Activated CD4-positive, alpha-beta T cell treated with anti-CD3 and anti-CD28 coated beads for 4 hours (primary cell): ENCODE measurements at regions not wholly inside any gene's neighbourhood (a gene's known extent, or its start where the extent isn't known, plus 50 kb on each side); places are given as distances from the start of the nearest gene placed in this dataset.
"Not testable (repeated sequence)": the region's sequence is repeated elsewhere in the genome, so short reads cannot be mapped to it uniquely, and the experiment has no call there.

Experiments
- DNase-seq, 2 donors: peaks; one replicate each; pipeline ENCODE4 v3.0.0-alpha.2; 2020

- no peak for DNase-seq
These were observed 94.9 kb downstream of the OAT start for GRCh38 chr10:124323806-124324205.

GRCh38 chr10:124323111-124323725, 95.5 kb downstream of the OAT start:
- DNase-seq = no peak

GRCh38 chr10:124322191-124322980, 96.3 kb downstream of the OAT start:
- no peak for DNase-seq

GRCh38 chr10:124321433-124322089, 97.2 kb downstream of the OAT start:
- DNase-seq = no peak

GRCh38 chr10:124320778-124321432, 97.8 kb downstream of the OAT start:
- no peak for DNase-seq

GRCh38 chr10:124319926-124320391, 98.8 kb downstream of the OAT start:
- no peak for DNase-seq

GRCh38 chr10:124319520-124319919, 99.2 kb downstream of the OAT start:
- not testable (repeated sequence) for DNase-seq

GRCh38 chr10:124318811-124319210, 99.9 kb downstream of the OAT start:
- no peak for DNase-seq

GRCh38 chr10:124318076-124318475, 100.6 kb downstream of the OAT start:
- no peak for DNase-seq

- no peak for DNase-seq
These were observed 102.4 kb downstream of the OAT start for GRCh38 chr10:124316326-124316725.

GRCh38 chr10:124315591-124316270, 103.0 kb downstream of the OAT start:
- DNase-seq = no peak

- no peak for DNase-seq
These were observed 105.3 kb downstream of the OAT start for GRCh38 chr10:124313374-124313773.

- DNase-seq = no peak
These were observed 109.9 kb downstream of the OAT start for GRCh38 chr10:124308811-124309210.

GRCh38 chr10:124308056-124308645, 110.6 kb downstream of the OAT start:
- DNase-seq = no peak

- DNase-seq = no peak
These were observed 111.1 kb downstream of the OAT start for GRCh38 chr10:124307591-124307990.

- DNase-seq = no peak
These were observed 111.8 kb downstream of the OAT start for GRCh38 chr10:124306922-124307371.

- DNase-seq = no peak
These were observed 112.2 kb downstream of the OAT start for GRCh38 chr10:124306520-124306919.

GRCh38 chr10:124305984-124306383, 112.7 kb downstream of the OAT start:
- DNase-seq = no peak

- DNase-seq = no peak
These were observed 113.6 kb downstream of the OAT start for GRCh38 chr10:124305131-124305530.

- DNase-seq = no peak
These were observed 114.9 kb downstream of the OAT start for GRCh38 chr10:124303662-124304418.

- DNase-seq = no peak
These were observed 115.7 kb downstream of the OAT start for GRCh38 chr10:124302951-124303505.
